Right atrium auricular region (tissue), 2 donors: ENCODE measurements at regions not wholly inside any gene's neighbourhood (a gene's known extent, or its start where the extent isn't known, plus 50 kb on each side); places are given as distances from the start of the nearest gene placed in this dataset.
A peak's percentile ranks its signal among the peaks of the same experiment; 100 is the strongest.
"Not testable (repeated sequence)": the region's sequence is repeated elsewhere in the genome, so short reads cannot be mapped to it uniquely, and the experiment has no call there.

ENCODE experiments used
- DNase-seq: peaks from one replicate; pipeline ENCODE4 v3.0.0-alpha.2; 2019; ENCODE audit warnings: low spot score
- H3K27ac ChIP-seq, 2 donors: fragments of 200-600 bp; sonication (generic); 1 replicate in 1 of 2; 2 replicates in 1 of 2; pipeline ENCODE4 v1.5.1; 2016 to 2019
- H3K27me3 ChIP-seq, 2 donors: fragments of 200-600 bp; sonication (generic); one replicate each; pipeline versions ENCODE4 v1.5.1 to v1.6.0; 2017 to 2019
- H3K36me3 ChIP-seq: fragments of 200-600 bp; sonication (generic); one replicate; pipeline ENCODE4 v1.5.1; 2016
- H3K4me1 ChIP-seq, 2 donors: fragments of 200-600 bp; sonication (generic); one replicate each; pipeline versions ENCODE4 v1.5.1 to v1.6.0; 2017 to 2019
- H3K4me3 ChIP-seq, 2 donors: fragments of 200-600 bp; sonication (generic); 1 replicate in 1 of 2; 2 replicates in 1 of 2; pipeline ENCODE4 v1.5.1; 2017 to 2019; ENCODE audit warnings: mild to moderate bottlenecking in 1 of 2, moderate library complexity in 1 of 2
- H3K9me3 ChIP-seq, 2 donors: fragments of 200-600 bp; sonication (generic); one replicate each; pipeline ENCODE4 v1.5.1; 2019
- CTCF ChIP-seq, 2 donors: fragments of 200-600 bp; sonication (generic); IDR thresholded peaks; one replicate each; pipeline ENCODE4 v1.5.1; 2019; ENCODE audit warnings: antibody characterized with exemption in 2 of 2

GRCh38 chr10:57661206-57661605 lies 606.5 kb downstream of the IPMK start:
- Histone ChIP-seq H3K4me3 (no peak overlapping the region), H3K4me1 (no peaks in the 10 kb centered on the region), H3K36me3 (no peaks in the 10 kb centered on the region), H3K27ac (no peak overlapping the region), H3K27me3 (no peaks in the 10 kb centered on the region), H3K9me3 (no peaks in the 10 kb centered on the region)
- TF ChIP-seq CTCF (IDR thresholded peaks at IDR 0.05) = no peak
- no peak for DNase-seq

- H3K36me3 ChIP-seq = no peaks in the 10 kb centered on the region
- TF ChIP-seq CTCF (IDR thresholded peaks at IDR 0.05) = peak; percentile 37 to 72
- no peak overlapping the region for H3K4me3 ChIP-seq
- H3K27me3 ChIP-seq = no peaks in the 10 kb centered on the region
- no peaks in the 10 kb centered on the region for H3K9me3 ChIP-seq
- no peak overlapping the region for H3K27ac ChIP-seq
- H3K4me1 ChIP-seq = no peaks in the 10 kb centered on the region
- no peak for DNase-seq
Measured at GRCh38 chr10:57657164-57657765, 610.4 kb downstream of the IPMK start.

GRCh38 chr10:57654856-57655255 lies 612.8 kb downstream of the IPMK start:
- H3K4me3 ChIP-seq = no peak overlapping the region
- no peaks in the 10 kb centered on the region for H3K36me3 ChIP-seq
- H3K9me3 ChIP-seq = no peaks in the 10 kb centered on the region
- H3K27ac ChIP-seq = no peak overlapping the region
- H3K4me1 ChIP-seq = no peaks in the 10 kb centered on the region
- no peaks in the 10 kb centered on the region for H3K27me3 ChIP-seq
- DNase-seq = no peak
- TF ChIP-seq CTCF (IDR thresholded peaks at IDR 0.05) = no peak

GRCh38 chr10:57645108-57645507 lies 622.6 kb downstream of the IPMK start:
- H3K9me3 ChIP-seq, H3K27ac ChIP-seq, H3K4me1 ChIP-seq, DNase-seq, H3K4me3 ChIP-seq, H3K36me3 ChIP-seq, H3K27me3 ChIP-seq: not testable (repeated sequence)

GRCh38 chr10:57638411-57638810 lies 629.3 kb downstream of the IPMK start:
- no peaks in the 10 kb centered on the region for H3K9me3 ChIP-seq
- no peaks in the 10 kb centered on the region for H3K36me3 ChIP-seq
- no peaks in the 10 kb centered on the region for H3K27me3 ChIP-seq
- H3K4me3 ChIP-seq = no peak overlapping the region
- DNase-seq = no peak
- no peaks in the 10 kb centered on the region for H3K4me1 ChIP-seq
- TF ChIP-seq CTCF (IDR thresholded peaks at IDR 0.05) = no peak
- H3K27ac ChIP-seq = no peak overlapping the region

- Histone ChIP-seq H3K4me3 (no peak overlapping the region), H3K36me3 (no peaks in the 10 kb centered on the region), H3K9me3 (no peaks in the 10 kb centered on the region), H3K27ac (no peak overlapping the region), H3K27me3 (no peaks in the 10 kb centered on the region), H3K4me1 (no peaks in the 10 kb centered on the region)
- TF ChIP-seq CTCF (IDR thresholded peaks at IDR 0.05) = no peak
- DNase-seq = no peak
Measured at GRCh38 chr10:57628592-57629284, 639.0 kb downstream of the IPMK start.
